GM12878 (cell line): ENCODE measurements at regions not wholly inside any gene's neighbourhood (a gene's known extent, or its start where the extent isn't known, plus 50 kb on each side); places are given as distances from the start of the nearest gene placed in this dataset.

Experiments used
- CBX3 ChIP-seq: fragments of 200-600 bp; sonication (generic); IDR thresholded peaks from 2 replicates; pipeline ENCODE4 v1.6.1; 2016; ENCODE audit warnings: low read depth, borderline replicate concordance
- CTCF ChIP-seq, 3 experiments: IDR thresholded peaks in 2 of 3; conservative IDR thresholded peaks in 1 of 3; 2 replicates each; pipeline ENCODE4 v1.5.1; 2011; ENCODE audit warnings: low read depth in 3 of 3, low read length in 3 of 3, mild to moderate bottlenecking in 3 of 3, control low read depth in 2 of 3, moderate library complexity in 2 of 3, inconsistent platforms in 1 of 3, mixed read lengths in 1 of 3; ENCODE audit not compliant: control insufficient read depth in 2 of 3, insufficient read depth in 1 of 3; ENCODE audit errors: extremely low read depth in 1 of 3
- EZH2 ChIP-seq: IDR thresholded peaks from 2 replicates; pipeline ENCODE4 v1.6.1; 2012; ENCODE audit warnings: low read depth, mild to moderate bottlenecking, control low read depth, inconsistent platforms, low read length, borderline replicate concordance; ENCODE audit not compliant: control insufficient read depth
- GABPA ChIP-seq: IDR thresholded peaks from 2 replicates; pipeline ENCODE4 v1.6.1; 2014; ENCODE audit warnings: antibody characterized with exemption, low read depth, mild to moderate bottlenecking, inconsistent platforms
- MTA3 ChIP-seq: IDR thresholded peaks from 2 replicates; pipeline ENCODE4 v1.6.1; 2012; ENCODE audit warnings: low read length, inconsistent platforms, borderline replicate concordance
- MYC ChIP-seq: IDR thresholded peaks from 2 replicates; pipeline ENCODE4 v1.6.1; 2011; ENCODE audit warnings: mild to moderate bottlenecking, low read length, moderate library complexity, inconsistent platforms; ENCODE audit not compliant: insufficient read depth, insufficient replicate concordance, insufficient read length, severe bottlenecking
- NFYB ChIP-seq: IDR thresholded peaks from 2 replicates; pipeline ENCODE4 v1.6.1; 2011; ENCODE audit warnings: low read depth, mild to moderate bottlenecking, low read length, improper control_type of control experiment, moderate library complexity; ENCODE audit not compliant: insufficient read depth
- NR2F1 ChIP-seq: fragments of 450-650 bp; conservative IDR thresholded peaks from 2 replicates; pipeline ENCODE4 v1.6.1; 2017; ENCODE audit warnings: mild to moderate bottlenecking
- POLR2A ChIP-seq: IDR thresholded peaks from 2 replicates; pipeline ENCODE4 v1.6.1; 2011; ENCODE audit warnings: low read depth, mild to moderate bottlenecking, low read length
- POLR2AphosphoS5 ChIP-seq: IDR thresholded peaks from 2 replicates; pipeline ENCODE4 v1.6.1; 2011; ENCODE audit warnings: mild to moderate bottlenecking, low read length, inconsistent platforms
- RAD21 ChIP-seq: IDR thresholded peaks from 2 replicates; pipeline ENCODE4 v1.6.1; 2011; ENCODE audit warnings: mild to moderate bottlenecking, low read depth, low read length, moderate library complexity; ENCODE audit not compliant: insufficient read depth
- TAF1 ChIP-seq: IDR thresholded peaks from 2 replicates; pipeline ENCODE4 v1.6.1; 2011; ENCODE audit warnings: mild to moderate bottlenecking, low read depth, low read length, borderline replicate concordance
- USF1 ChIP-seq: IDR thresholded peaks from 2 replicates; pipeline ENCODE4 v1.6.1; 2011; ENCODE audit warnings: borderline replicate concordance, low read depth, mild to moderate bottlenecking, moderate library complexity, mixed read lengths, low read length; ENCODE audit not compliant: insufficient read depth; ENCODE audit errors: extremely low read length

GRCh38 chr2:103520547-103520946 lies 758.7 kb downstream of the TMEM182 start:
- TF ChIP-seq POLR2AphosphoS5: no peak
- TF ChIP-seq EZH2: no peak
- TF ChIP-seq POLR2A: no peak
- TF ChIP-seq CTCF (IDR thresholded peaks at IDR 0.05 in 2 of 3, conservative IDR thresholded peaks at IDR 0.05 in 1 of 3; ENCODE audit: control insufficient read depth in 2 of 3, extremely low read depth in 1 of 3, insufficient read depth in 1 of 3, low read depth in 3 of 3, low read length in 3 of 3): no peak
- no peak for TF ChIP-seq CBX3
- no peak for TF ChIP-seq NFYB
- TF ChIP-seq USF1: no peak
- no peak for TF ChIP-seq RAD21
- no peak for TF ChIP-seq TAF1
- no peak for TF ChIP-seq MTA3
- no peak for TF ChIP-seq NR2F1
- TF ChIP-seq GABPA: no peak
- TF ChIP-seq MYC: no peak
